HepG2 (cell line): ENCODE measurements at regions not wholly inside any gene's neighbourhood (a gene's known extent, or its start where the extent isn't known, plus 50 kb on each side); places are given as distances from the start of the nearest gene placed in this dataset.

Experiments
- ATAC-seq: fragments of 200-7000 bp; cut with Tn5 transposase; 3 replicates; pipeline ENCODE4 v1.9.1; 2020; ENCODE audit warnings: mild to moderate bottlenecking, moderate library complexity
- BruUV-seq: library from RNA; stranded (reverse); fragments of 400-500 nt; replicated peaks from 2 replicates; lab custom pipeline; 2021; lab: Mats Ljungman, UMichigan
- CTCF ChIA-PET: fragments of 300-600 bp; formaldehyde crosslinking; extraction: SDS; loops from one replicate; lab custom pipeline; 2021; ENCODE audit warnings: low total read pairs, inconsistent platforms, low intra/inter-chr PET ratio; lab: Yijun Ruan, JAX
- POLR2A ChIA-PET: fragments of 350-600 bp; sonication (Branson Sonifier 250); formaldehyde crosslinking; loops from one replicate; lab custom pipeline; 2020; ENCODE audit warnings: antibody characterized with exemption, inconsistent platforms; lab: Yijun Ruan, JAX
- DNase-seq: peaks from one replicate; pipeline ENCODE4 v3.0.0-alpha.2; 2015; ENCODE audit warnings: low spot score
- FAIRE-seq: peaks from 3 replicates; lab custom pipeline; 2011; peaks lifted over from hg19 to GRCh38; lab: Jason Lieb, UNC
- H2AFZ ChIP-seq: one replicate; pipeline ENCODE4 v1.6.1; 2011; ENCODE audit warnings: low read length, inconsistent platforms
- H3K27ac ChIP-seq: fragments of 300-600 bp; 3 replicates; pipeline ENCODE4 v1.8.0; 2011; ENCODE audit warnings: mixed run types, mild to moderate bottlenecking, mixed read lengths, low read length, inconsistent platforms; ENCODE audit not compliant: insufficient read depth; ENCODE audit errors: extremely low read length
- H3K27me3 ChIP-seq, 2 experiments: fragments of 200-600 bp in 1 of 2; 2 replicates in 1 of 2; 3 replicates in 1 of 2; pipeline versions ENCODE4 v1.6.0 to v1.8.0; 2011; ENCODE audit warnings: low read length in 2 of 2, mild to moderate bottlenecking in 2 of 2, moderate library complexity in 2 of 2, inconsistent platforms in 1 of 2; ENCODE audit not compliant: insufficient read depth in 2 of 2, control insufficient read depth in 1 of 2
- H3K36me3 ChIP-seq, 2 experiments: fragments of 200-600 bp in 1 of 2; replicated peaks in 1 of 2; 2 replicates in 1 of 2; 3 replicates in 1 of 2; pipeline versions ENCODE4 v1.5.1 to v1.8.0; 2011; ENCODE audit warnings: low read length in 2 of 2, inconsistent platforms in 1 of 2; ENCODE audit not compliant: insufficient read depth in 2 of 2, control insufficient read depth in 1 of 2
- H3K4me1 ChIP-seq: 2 replicates; pipeline ENCODE4 v1.5.1; 2012; ENCODE audit warnings: low read length, inconsistent platforms; ENCODE audit not compliant: insufficient read depth
- H3K4me2 ChIP-seq: 2 replicates; pipeline ENCODE4 v1.6.0; 2011; ENCODE audit warnings: low read depth, low read length, inconsistent platforms
- H3K4me3 ChIP-seq, 3 experiments: fragments of 200-600 bp in 1 of 3; sonication (generic), shearing (Covaris generic) in 1 of 3; replicated peaks in 1 of 3; 2 replicates each; pipeline ENCODE4 v1.5.1; 2011 to 2016; ENCODE audit warnings: low read length in 3 of 3, inconsistent platforms in 2 of 3, low read depth in 2 of 3, mild to moderate bottlenecking in 2 of 3, control low read depth in 1 of 3, mixed read lengths in 1 of 3; ENCODE audit not compliant: insufficient read depth in 1 of 3
- H3K79me2 ChIP-seq: one replicate; pipeline ENCODE4 v1.6.1; 2011; ENCODE audit warnings: low read length, inconsistent platforms; ENCODE audit not compliant: insufficient read depth
- H3K9ac ChIP-seq: 2 replicates; pipeline ENCODE4 v1.6.0; 2011; ENCODE audit warnings: mild to moderate bottlenecking, low read depth, low read length, inconsistent platforms; ENCODE audit not compliant: insufficient read depth
- H3K9me3 ChIP-seq: 2 replicates; pipeline ENCODE4 v1.5.1; 2012; ENCODE audit warnings: mild to moderate bottlenecking, low read length
- H4K20me1 ChIP-seq: 2 replicates; pipeline ENCODE4 v1.6.0; 2011; ENCODE audit warnings: inconsistent platforms, mild to moderate bottlenecking, low read length, moderate library complexity; ENCODE audit not compliant: insufficient read depth
- CREB3 ChIP-seq: sonication (generic); formaldehyde crosslinking; IDR thresholded peaks from 2 replicates; pipeline ENCODE4 v1.5.0; 2020; ENCODE audit warnings: missing genetic modification reagents
- FLYWCH1 ChIP-seq: sonication (generic); formaldehyde crosslinking; IDR thresholded peaks from 2 replicates; pipeline ENCODE4 v1.8.1; 2023; ENCODE audit warnings: mild to moderate bottlenecking, missing genetic modification reagents
- HINFP ChIP-seq: sonication (generic); formaldehyde crosslinking; IDR thresholded peaks from 2 replicates; pipeline ENCODE4 v1.4.0; 2020; ENCODE audit warnings: low read depth, mild to moderate bottlenecking, missing genetic modification reagents
- HMGXB4 ChIP-seq, 2 experiments: sonication (generic) in 1 of 2; formaldehyde crosslinking in 1 of 2; IDR thresholded peaks; 2 replicates each; pipeline versions ENCODE4 v1.4.0 to v1.6.1; 2018 to 2020; ENCODE audit warnings: missing genetic modification reagents in 2 of 2, borderline replicate concordance in 1 of 2, low read depth in 1 of 2, mild to moderate bottlenecking in 1 of 2, missing biosample characterization in 1 of 2
- KAT2B ChIP-seq: fragments of 150-350 bp; IDR thresholded peaks from 2 replicates; pipeline ENCODE4 v1.6.1; 2014; ENCODE audit warnings: low read depth, low read length, borderline replicate concordance
- SRF ChIP-seq: IDR thresholded peaks from 2 replicates; pipeline ENCODE4 v1.6.1; 2011; ENCODE audit warnings: mild to moderate bottlenecking, low read depth, low read length, moderate library complexity
- TAF1 ChIP-seq: sonication (generic); formaldehyde crosslinking; IDR thresholded peaks from 2 replicates; pipeline ENCODE4 v1.4.0; 2020; ENCODE audit warnings: missing genetic modification reagents
- THAP9 ChIP-seq: sonication (generic); formaldehyde crosslinking; IDR thresholded peaks from 2 replicates; pipeline ENCODE4; 2020; ENCODE audit warnings: missing genetic modification reagents, mild to moderate bottlenecking, borderline replicate concordance
- ZBTB42 ChIP-seq: sonication (generic); formaldehyde crosslinking; IDR thresholded peaks from 2 replicates; pipeline ENCODE4 v1.5.0; 2020; ENCODE audit warnings: mild to moderate bottlenecking, missing genetic modification reagents
- ZKSCAN1 ChIP-seq: fragments of 150-350 bp; IDR thresholded peaks from 2 replicates; pipeline ENCODE4 v1.6.1; 2014; ENCODE audit warnings: low read length
- ZNF101 ChIP-seq: sonication (generic); formaldehyde crosslinking; IDR thresholded peaks from 2 replicates; pipeline ENCODE4 v1.4.0; 2020; ENCODE audit warnings: mild to moderate bottlenecking, low read depth, missing genetic modification reagents, borderline replicate concordance
- ZNF225 ChIP-seq: sonication (generic); formaldehyde crosslinking; IDR thresholded peaks from 2 replicates; pipeline ENCODE4 v1.4.0; 2020; ENCODE audit warnings: mild to moderate bottlenecking, missing genetic modification reagents
- ZNF468 ChIP-seq: sonication (generic); formaldehyde crosslinking; IDR thresholded peaks from 2 replicates; pipeline ENCODE4 v1.8.0; 2022; ENCODE audit warnings: mild to moderate bottlenecking, moderate library complexity, missing genetic modification reagents
- ZNF567 ChIP-seq: sonication (generic); formaldehyde crosslinking; IDR thresholded peaks from 2 replicates; pipeline ENCODE4 v1.8.1; 2023; ENCODE audit warnings: mild to moderate bottlenecking, missing genetic modification reagents, borderline replicate concordance
- ZNF709 ChIP-seq: sonication (generic); formaldehyde crosslinking; IDR thresholded peaks from 2 replicates; pipeline ENCODE4 v1.5.0; 2020; ENCODE audit warnings: mild to moderate bottlenecking, missing genetic modification reagents
- ZNF883 ChIP-seq: sonication (generic); formaldehyde crosslinking; IDR thresholded peaks from 2 replicates; pipeline ENCODE4 v1.5.1; 2020; ENCODE audit warnings: mild to moderate bottlenecking, missing genetic modification reagents; ENCODE audit errors: not compliant biosample characterization
- WGBS: methylation state at CpG from one replicate; pipeline ENCODE4 v1.1.6; 2017; ENCODE audit warnings: low lambda C conversion rate; 5-methylcytosine and 5-hydroxymethylcytosine counted together
- in situ Hi-C: cut with HindIII; loops from 2 replicates; pipeline ENCODE4 v1.10.0; 2017; ENCODE audit warnings: low pct_unique_long_range_greater_than_20kb; ENCODE audit not compliant: extremely low pct_ligation_motif_present
- intact Hi-C: fragments of 100-400 bp; cut with micrococcal nuclease; formaldehyde crosslinking; loops from one replicate; pipeline ENCODE4 v1.10.0; 2022; ENCODE audit not compliant: unreplicated experiment

GRCh38 chr2:103232865-103233264 is 471.0 kb downstream of the TMEM182 start:
- WGBS = 3% methylated on average over 4 of the region's 4 CpGs
- intact Hi-C loops = no loop called here
- no TSS peak for BruUV-seq
- no peaks in the 10 kb centered on the region for H3K27me3 ChIP-seq
- no peaks in the 10 kb centered on the region for H3K36me3 ChIP-seq
- H3K4me3 ChIP-seq = no peak overlapping the region
- in situ Hi-C loops = no loop called here
- H3K9ac ChIP-seq = no peak overlapping the region
- no peaks in the 10 kb centered on the region for H3K4me1 ChIP-seq
- FAIRE-seq = no peak
- H3K4me2 ChIP-seq = no peak overlapping the region
- no peaks in the 10 kb centered on the region for H3K79me2 ChIP-seq
- ChIA-PET CTCF (no interaction called here), POLR2A (no interaction called here)
- no peak for ATAC-seq
- TF ChIP-seq FLYWCH1 (CRISPR knock-in tag) (no peak), ZNF225 (CRISPR knock-in tag) (no peak), ZNF101 (no peak), ZNF709 (CRISPR knock-in tag) (no peak), THAP9 (CRISPR knock-in tag) (no peak), ZKSCAN1 (no peak), TAF1 (CRISPR knock-in tag) (no peak), HINFP (CRISPR knock-in tag) (no peak), ZNF567 (CRISPR knock-in tag) (no peak), CREB3 (CRISPR knock-in tag) (no peak), SRF (no peak), ZBTB42 (CRISPR knock-in tag) (no peak), KAT2B (no peak), ZNF468 (CRISPR knock-in tag) (no peak), HMGXB4 (CRISPR knock-in tag; IDR thresholded peaks at IDR 0.05; ENCODE audit: borderline replicate concordance in 1 of 2, low read depth in 1 of 2) (no peak), ZNF883 (CRISPR knock-in tag) (no peak)
- H4K20me1 ChIP-seq = no peaks in the 10 kb centered on the region
- no peak overlapping the region for H2AFZ ChIP-seq
- DNase-seq = no peak
- H3K27ac ChIP-seq = no peak overlapping the region
- no peaks in the 10 kb centered on the region for H3K9me3 ChIP-seq
